ENCODE measurements at regions not wholly inside any gene's neighbourhood (a gene's known extent, or its start where the extent isn't known, plus 50 kb on each side); places are given as distances from the start of the nearest gene placed in this dataset.

DNA sequence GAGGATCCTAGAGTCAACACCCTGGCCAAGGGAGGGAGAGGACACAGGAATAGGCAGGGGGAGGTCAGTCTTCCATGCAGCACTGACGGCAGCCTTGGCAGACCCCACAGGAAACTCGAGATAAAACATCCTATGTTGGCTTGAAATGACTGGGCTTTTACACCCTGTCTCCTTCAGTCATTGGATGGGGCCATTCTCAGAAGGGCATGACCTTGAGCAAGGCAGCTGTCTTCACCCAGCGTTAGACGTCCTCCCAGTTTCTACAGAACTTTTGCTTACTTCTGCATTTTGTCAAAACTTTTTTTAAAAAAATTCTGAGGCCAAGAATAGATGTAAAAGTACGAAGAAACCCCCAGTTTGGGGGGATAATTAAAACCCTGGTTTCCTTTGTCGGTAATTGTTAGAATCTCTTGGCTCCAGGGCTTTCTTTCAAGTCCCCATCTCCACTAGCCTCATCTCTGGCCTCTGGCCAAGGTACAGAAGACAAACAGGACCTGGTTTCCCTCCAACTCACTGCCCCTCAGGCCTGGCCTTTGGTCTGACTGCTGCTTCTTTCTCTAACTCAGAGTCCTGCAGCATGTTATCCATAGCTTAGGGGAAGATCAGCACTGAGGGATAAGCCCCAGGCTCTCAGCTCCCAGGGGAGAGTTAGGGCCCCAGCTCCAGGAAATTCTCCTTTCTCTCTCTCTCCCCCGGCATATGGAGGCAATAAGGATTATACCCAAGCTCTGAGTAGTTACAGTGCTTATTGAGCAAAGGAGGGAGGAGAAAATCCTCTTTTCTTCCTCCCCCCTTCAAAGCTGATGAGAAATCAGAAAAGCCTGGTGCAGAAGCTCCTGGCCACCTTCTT, 51.6 kb upstream of the KCND3 start:
- DNase-seq (ENCODE audit: low read depth in 3 of 3, low spot score in 1 of 3) = no peak

DNA sequence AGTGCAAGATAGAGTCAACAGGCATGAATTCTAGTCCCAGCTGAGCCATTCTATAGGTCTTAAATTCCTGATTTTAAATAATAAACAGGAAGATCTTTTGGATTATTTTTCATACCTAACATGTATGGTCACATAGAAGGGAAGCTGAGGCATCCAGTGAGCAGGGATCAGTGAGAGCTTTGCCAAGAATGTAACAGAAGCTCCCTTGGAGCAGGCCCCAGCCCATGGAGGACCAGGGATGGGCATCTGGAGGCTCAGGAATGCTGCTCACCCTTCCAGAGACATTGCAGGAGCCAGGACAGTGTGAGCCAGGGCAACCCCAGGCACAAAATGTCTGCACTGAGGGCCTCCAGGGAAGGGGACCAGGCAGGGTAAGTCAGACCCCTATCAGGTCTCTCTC, 54.4 kb upstream of the KCND3 start:
- DNase-seq (ENCODE audit: low read depth in 3 of 3, low spot score in 1 of 3) = no peak

DNA sequence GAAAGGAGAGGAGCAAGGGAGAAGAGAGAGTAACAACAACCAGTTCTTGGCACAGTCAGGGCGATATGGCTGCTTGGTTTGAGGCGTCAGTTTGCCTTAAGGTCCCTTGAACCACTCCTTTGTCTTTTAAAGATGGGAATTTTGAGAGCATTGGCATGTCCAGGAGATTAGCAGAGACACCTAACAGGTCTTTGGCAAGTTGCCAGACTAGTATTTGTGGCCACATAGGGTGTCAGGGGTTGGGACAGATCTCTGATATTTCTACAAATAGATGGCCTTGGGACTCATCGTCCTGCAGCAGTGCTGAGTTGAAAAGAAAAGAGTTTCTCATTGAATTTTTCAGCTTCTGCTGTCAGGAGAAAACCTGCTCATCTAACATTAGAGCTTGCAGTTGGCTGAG, 55.3 kb upstream of the KCND3 start:
- DNase-seq (ENCODE audit: low read depth in 3 of 3, low spot score in 1 of 3) = no peak

DNA sequence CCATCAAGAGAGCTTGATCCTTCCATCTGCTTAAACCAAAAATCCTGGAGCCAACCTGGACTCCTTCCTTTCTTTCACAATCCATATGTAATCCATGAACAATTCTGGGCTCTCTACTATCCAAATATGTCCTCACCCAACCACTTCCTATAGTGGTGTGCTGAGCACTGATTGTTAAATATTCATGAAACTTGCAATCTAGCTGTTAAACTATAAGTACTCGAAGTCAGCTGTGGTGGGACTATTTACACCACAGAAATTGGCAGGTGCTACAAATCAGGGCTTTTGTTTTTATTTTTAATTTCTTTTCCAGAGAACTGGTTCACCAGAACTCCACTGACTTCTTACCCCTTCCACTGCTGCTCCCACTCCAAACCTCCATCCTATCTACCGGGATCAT, 57.2 kb upstream of the KCND3 start:
- DNase-seq (ENCODE audit: low read depth in 3 of 3, low spot score in 1 of 3) = no peak

DNA sequence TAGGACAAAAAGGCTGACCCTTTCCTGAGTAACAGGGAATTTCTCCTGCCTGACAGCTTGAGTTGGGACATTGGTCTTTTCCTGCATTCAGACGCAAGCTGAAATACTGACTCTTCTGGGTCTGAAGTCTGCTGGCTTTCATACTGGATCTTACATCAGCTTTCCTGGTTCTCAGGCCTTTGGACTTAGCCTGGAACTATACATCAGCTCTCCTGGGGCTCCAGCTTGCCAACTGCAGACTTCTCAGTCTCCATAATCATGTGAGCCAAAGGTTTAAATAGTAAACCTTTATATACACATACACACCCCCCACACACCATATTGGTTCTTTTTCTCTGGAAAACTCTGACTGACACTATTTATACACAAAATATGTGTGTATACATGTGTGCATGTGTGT, 59.0 kb upstream of the KCND3 start:
- no peak for DNase-seq (ENCODE audit: low read depth in 3 of 3, low spot score in 1 of 3)

DNA sequence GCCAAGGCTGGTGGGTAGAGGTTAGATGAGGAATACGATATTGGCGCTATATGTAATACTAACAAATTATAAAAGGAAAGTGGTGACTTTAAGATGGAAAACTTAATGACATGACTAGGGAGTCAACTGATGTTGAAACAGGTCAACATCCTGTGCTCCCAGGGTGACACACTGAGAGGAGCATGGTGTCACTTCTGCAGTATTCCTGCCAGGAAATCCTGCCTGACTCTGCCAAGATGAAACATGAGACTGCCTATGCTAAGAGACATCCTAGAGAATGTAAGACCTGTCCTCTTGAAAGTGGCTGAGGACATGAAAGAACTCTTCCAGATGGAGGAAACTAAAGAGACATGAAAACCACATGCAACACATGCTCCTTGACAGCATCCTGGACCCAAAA, 65.0 kb upstream of the KCND3 start:
- DNase-seq (ENCODE audit: low read depth in 3 of 3, low spot score in 1 of 3) = no peak

DNA sequence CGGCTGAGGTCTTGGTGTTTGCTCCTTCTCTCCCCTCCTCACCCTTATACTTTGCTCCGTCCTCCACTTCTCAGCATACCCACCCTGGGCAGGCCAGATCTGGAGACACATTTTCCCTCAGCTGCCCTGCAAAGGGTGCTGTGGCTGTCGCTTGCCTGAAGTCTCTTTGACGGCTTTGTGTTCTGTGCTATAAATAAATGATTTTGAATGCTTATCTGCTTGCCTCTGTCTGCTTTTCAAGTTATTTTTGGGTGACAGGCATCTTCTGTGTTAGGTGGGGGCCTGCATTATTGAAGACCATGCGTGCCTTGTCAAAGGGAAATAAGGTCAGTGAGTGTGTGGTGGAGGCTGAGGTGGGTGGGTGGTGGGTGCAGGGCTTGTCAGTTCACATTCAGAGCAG, 66.9 kb upstream of the KCND3 start:
- no peak for DNase-seq (ENCODE audit: low read depth in 3 of 3, low spot score in 1 of 3)

DNA sequence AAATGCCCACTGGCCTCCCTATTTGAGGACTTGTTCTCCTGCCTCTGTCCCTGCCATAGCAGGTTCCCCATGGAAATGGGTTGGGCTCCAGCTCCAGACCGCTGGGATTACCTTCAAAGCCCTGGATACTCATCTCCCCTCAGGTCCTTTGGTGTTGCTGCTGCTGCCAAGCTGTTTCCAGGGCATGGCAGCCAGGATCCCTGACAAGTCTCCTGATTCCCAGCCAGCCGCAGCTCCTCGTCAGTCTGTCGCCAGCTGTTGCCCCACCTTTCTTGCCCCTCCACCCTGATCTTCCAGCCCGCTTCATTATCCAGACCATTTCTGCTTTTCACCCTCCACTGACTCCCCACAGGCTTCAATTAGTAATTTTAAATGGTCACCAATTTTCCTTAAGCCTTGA, 68.3 kb upstream of the KCND3 start:
- DNase-seq (ENCODE audit: low read depth in 3 of 3, low spot score in 1 of 3) = no peak

DNA sequence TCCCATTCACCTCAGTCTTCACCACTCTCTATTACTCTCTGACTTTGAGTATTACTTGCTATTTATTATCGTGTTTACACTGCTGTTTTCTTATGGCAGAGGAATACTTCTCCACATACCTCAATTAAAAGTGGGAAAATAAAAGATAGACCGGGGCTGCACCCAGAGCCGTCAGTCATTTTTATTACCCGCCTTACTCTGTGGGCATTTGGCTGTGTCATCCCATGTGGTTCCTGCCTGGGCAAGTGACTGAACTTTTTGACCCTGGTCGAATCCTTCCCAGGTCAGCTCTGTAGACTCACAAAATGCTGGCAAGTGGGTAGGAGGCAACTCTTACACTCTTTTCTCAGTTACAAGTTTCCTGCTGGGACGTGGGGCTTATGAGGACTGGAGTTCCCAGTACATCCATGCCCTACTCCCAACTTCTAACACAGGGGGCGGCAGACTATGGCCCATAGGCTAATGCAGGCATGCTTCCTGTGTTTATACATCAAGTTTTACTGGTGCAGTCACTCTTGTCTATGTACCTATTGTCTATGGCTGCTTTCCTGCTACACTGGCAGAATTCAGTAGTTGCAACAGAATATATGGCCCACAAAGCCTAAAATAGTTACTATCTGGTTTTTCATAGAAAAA, 69.5 kb upstream of the KCND3 start:
- DNase-seq (ENCODE audit: low read depth in 3 of 3, low spot score in 1 of 3) = no peak

DNA sequence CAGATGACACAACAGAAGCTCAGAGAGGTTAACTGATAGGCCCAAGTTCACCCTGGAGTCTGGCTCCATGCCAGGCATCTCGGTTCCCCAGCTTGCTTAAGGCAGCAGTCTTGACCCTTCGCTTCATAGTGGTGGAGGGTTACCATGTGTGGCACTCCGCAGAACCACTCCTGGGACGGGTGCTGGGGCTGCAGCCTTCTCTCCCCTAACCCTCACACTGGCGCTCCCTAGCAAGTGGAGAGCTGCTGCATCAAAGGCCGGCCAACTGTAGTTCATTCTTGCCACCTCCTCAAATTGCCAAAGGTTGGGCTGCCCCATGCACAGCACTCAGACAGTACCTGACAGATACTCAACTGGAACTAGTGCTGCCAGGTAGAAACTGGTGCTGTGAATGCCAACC, 70.2 kb upstream of the KCND3 start:
- DNase-seq (ENCODE audit: low read depth in 3 of 3, low spot score in 1 of 3) = no peak

DNA sequence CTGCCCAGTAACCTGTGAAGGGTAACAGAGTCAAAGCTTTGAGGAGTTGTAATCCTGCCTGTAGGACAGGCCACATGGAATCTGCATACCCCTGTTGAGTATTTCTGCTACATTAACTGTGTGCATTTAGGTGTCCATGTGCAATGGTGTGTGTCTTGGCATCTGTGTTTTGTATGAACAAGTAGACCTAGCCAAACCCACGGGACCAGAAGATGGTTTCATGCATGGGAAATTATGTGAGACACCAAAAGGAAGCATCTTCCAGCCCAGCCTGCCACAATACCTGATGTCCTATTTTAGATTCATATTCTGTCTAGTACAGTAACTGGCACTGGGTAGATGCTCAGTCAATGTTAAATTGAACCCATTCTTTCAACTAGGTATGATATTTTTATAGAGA, 70.8 kb upstream of the KCND3 start:
- DNase-seq (ENCODE audit: low read depth in 3 of 3, low spot score in 1 of 3) = no peak

DNA sequence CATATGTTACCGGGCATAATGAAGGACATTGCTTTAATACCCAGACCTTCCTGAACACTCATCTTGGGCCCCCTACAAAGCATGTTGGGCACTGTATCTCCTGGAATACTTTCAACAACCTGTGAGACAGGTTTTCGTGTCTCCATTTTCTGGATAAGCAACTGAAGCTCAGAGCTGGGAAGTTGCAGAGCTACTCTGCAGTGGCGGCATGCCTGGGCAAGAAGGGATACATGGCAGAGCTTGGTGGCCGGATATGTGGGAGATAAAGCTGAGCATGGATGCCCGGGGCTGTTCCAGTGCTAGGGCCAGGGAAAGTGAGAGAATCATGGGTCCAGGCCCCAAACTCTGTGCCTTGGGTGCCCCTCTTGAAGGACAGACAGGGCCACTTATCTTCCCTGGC, 71.6 kb upstream of the KCND3 start:
- no peak for DNase-seq (ENCODE audit: low read depth in 3 of 3, low spot score in 1 of 3)

DNA sequence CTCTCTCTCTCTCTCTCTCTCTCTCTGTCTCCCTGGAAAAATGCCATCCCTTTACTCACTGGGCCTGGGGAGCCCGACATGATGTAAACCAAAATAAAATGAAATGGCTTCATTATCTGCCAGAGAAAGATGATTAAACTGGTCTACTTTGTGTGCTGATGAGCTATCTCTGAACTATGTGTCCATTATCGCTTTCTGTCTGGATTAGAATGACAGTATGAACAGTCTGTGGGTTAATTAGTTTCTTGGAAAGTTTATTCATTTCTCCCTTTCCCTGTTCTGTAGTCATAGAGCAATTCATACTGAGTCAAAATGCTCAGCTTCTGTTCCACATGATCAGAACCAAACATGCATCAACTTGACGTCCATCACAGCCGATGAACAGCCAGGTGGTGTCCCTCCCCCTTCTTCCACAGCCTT, 72.4 kb upstream of the KCND3 start:
- no peak for DNase-seq (ENCODE audit: low read depth in 3 of 3, low spot score in 1 of 3)

DNA sequence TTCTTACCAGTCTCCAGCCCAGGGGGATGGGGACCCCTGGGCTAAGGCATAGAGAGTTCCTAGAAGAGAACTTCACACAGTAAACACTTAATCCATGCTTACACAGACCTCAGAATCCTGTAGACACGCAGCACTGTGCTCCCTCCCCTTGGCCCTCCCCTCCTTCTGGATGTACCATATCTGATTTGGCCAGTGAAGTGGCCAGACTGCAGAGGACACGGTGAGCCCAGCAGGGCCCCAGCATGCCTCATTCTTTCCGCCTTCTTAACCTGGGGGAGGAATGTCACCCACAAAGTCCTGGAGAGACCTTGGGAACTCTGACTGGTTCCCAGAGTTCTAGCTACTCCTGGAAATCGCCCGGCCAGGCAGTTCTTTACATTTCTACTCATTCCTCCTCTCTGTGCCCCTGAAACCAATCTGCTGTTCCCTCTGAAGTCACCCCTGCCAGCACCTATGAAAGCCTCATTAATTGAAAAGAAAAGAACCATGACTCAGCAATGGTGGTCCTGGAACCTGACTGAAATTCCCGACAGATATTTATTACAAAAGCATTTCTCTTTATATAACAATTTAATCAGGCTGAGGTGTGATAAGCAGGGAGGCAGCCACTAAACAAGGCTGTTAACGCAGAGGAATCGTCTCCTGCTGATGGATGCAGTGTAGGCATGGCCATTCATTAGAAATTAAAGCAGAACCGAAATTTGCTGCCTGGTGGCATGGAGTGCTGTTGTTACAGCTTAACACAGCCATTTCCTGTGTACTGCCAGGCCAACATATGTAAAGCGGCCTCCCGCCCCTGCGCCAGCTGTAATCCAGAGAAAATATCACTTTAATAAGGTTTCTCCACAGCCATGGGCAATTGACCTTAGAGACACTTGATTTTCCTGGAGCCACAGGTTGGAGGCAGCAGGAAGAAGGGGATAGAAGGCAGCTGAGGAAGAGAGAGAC, 74.6 kb upstream of the KCND3 start:
- no peak for DNase-seq (ENCODE audit: low read depth in 3 of 3, low spot score in 1 of 3)

DNA sequence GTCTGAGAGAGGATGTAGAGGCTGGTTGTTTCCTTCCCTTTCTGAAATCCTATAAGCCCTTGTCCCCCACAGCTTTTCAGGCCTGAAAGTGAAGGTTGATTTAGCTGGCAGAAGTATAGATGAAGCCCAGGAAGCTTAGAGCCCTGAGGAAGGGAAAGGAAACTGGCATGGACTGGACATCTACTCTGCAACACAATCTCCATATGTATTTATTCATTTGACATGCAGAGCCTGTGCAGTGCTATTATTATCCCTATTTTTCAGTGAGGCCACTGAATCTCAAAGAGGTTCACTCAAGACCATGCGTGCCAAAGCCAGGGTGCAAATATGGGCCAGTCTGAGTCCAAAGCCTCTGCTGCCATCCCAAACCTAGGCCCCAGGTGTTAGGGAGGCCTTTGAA, 78.5 kb upstream of the KCND3 start:
- DNase-seq (ENCODE audit: low read depth in 3 of 3, low spot score in 1 of 3) = no peak

DNA sequence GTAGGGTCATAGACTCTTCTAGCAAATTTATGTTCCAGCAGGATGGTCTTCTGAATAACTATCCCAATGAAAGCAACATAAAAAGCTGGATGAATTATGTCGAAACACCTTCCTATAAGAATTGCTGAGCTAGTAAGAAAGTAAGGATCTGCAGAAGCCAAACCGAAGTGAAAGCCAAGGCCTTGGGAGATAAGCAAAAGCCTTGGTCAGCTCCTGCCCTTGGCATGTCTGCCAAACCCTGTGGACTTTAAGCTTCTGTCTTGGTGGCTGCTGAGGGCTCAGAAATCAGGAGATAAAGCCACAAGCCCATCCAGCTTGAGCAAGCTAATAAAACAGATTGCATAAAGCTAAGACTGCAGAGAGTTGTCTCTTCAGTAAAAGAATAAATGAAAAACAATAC, 81.2 kb upstream of the KCND3 start:
- DNase-seq (ENCODE audit: low read depth in 3 of 3, low spot score in 1 of 3) = no peak

DNA sequence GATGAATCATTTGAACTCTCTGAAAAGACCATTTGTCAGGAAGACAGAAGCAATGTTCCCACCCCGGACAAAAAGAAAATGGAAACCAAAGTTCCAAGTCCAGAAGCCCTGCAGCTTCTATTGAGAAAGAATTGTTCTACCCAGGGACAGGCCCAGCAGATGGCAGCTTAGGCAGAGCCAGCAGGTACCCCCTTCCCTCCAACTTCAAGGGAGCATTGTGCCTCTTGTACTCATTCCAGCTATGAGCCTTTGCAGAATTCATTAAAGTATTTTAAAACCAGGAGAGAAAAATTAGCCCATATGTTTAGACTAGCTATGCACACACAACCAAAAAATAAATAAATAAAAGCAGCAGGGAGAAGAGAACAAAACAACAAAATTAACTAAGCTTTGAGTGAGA, 85.2 kb upstream of the KCND3 start:
- DNase-seq (ENCODE audit: low read depth in 3 of 3, low spot score in 1 of 3) = no peak

DNA sequence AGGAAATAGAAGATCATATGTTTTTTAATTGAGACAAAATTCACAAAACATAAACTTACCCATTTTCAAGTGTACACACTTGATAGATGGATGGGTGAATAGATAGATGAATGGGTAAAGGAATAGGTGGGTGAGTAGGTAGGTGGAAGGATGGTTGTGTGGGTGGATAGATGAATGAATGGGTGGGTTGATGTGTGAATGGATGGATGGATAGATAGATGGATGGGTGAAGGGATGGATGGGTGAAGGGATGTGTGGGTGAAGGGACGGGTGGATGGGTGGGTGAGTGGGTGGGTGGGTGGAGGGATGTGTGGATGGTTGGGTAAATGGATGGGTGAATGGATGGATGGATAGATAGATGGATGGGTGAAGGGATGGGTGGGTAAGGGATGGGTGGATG, 86.1 kb upstream of the KCND3 start:
- DNase-seq (ENCODE audit: low read depth in 3 of 3, low spot score in 1 of 3) = no peak

DNA sequence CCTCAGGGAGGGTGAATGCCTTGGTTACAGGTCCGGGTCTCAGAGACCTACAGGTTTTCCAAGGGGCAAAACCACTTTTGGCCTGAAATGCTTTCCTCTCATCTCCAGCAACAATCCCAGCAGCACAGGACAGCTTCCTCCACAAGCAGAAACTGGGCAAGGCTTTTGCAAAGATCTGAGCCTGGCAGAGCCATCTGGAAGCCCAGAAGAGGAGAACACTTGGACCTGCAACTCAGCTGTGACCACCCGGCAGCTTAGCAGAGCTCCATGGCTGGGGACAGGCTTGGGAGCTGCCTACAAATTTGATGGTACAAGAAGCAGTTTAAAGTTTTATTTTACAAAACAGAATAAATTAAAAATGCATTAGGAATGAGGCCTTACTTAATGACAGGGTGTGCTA, 90.0 kb upstream of the KCND3 start:
- no peak for DNase-seq (ENCODE audit: low read depth in 3 of 3, low spot score in 1 of 3)

DNA sequence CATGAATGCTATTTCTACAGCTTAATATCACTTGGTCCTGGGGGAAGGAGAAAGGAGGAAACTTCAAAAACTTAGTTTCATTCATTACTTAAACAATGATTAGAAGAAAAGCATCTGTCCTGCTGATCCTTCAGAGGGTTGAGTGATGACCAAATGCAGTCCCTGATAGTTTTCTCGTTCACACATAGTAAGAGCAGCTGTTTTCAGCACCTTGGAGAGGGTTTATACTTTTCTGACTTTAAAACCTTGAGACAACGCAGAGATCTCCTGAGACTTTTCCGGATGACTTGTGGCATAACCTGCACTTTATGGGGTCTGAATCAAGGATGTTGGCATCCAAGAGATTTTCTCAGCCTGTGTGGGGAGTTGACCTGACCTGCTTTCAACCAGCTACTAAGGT, 94.0 kb upstream of the KCND3 start:
- DNase-seq (ENCODE audit: low read depth in 3 of 3, low spot score in 1 of 3) = no peak

DNA sequence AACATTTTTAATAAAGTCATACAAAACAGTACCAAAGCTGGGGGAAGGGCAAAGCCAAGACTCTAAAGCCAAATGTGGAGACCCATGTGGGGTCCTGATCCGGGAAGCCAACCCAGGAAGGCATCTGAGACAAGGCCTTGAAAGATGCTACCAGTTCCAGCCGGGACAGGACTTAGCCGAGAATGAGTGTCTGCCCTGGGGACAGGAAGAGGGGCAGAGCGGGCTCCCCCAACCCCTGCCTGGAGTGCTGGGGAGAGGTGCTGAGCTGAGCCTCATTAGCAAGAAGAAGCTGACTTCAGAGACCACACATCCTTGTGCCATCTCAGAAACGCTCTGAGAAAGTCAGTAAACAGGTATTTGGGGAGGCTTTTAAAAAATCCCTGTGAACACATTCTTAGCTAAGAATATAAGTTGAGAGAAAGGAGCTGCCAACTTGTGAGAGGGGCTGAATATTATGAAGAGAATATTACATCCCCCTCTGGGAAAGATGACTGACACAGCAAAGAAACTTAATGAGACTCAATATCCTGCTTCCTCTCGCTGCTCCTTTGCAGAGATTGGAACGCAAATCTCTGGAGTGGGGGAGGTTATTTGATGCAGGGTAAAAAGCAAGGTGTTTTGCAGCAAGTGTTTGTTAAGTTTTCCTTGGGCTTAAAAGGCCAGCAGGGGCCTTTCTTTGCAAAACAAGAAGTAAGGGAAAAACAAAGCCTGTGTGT, 103.3 kb upstream of the KCND3 start:
- DNase-seq (ENCODE audit: low read depth in 3 of 3, low spot score in 1 of 3) = no peak

All from stimulated activated CD4-positive, alpha-beta T cell treated with anti-CD3 and anti-CD28 coated beads, TNF-alpha, amount 100 ng/mL, for 1 hour (primary cell).